Inflammatory macrophage treated with lipopolysaccharide for 4 hours (primary cell): ENCODE measurements at regions not wholly inside any gene's neighbourhood (a gene's known extent, or its start where the extent isn't known, plus 50 kb on each side); places are given as distances from the start of the nearest gene placed in this dataset.
"Not testable (repeated sequence)": the region's sequence is repeated elsewhere in the genome, so short reads cannot be mapped to it uniquely, and the experiment has no call there.

Source experiments
- DNase-seq: peaks from one replicate; pipeline ENCODE4 v3.0.0-alpha.2; 2020

- DNase-seq: no peak
These were observed 123.3 kb downstream of the KCNA5 start for GRCh38 chr12:5166976-5167375.

DNA sequence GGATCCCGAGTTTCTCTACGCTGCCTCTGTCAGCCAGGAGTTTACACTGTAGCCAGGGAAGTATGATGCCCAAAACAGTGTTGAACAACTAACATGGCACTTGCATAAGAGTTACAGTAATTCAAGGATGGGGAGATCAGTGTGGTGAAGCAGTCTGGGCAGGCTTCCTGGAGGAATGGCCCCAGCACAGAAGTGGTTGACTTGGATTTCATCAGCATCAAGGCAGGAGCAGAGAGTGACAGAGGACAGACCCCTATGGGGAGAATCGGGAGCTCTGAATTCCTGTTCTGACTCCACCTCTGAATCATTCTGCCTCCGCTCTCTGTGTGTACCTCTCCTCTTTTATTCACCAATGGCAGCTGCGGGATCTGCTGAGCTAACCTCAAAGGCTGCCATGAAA is 124.5 kb downstream of the KCNA5 start:
- no peak for DNase-seq

- no peak for DNase-seq
These were observed 127.2 kb downstream of the KCNA5 start for GRCh38 chr12:5170844-5171243.

DNA sequence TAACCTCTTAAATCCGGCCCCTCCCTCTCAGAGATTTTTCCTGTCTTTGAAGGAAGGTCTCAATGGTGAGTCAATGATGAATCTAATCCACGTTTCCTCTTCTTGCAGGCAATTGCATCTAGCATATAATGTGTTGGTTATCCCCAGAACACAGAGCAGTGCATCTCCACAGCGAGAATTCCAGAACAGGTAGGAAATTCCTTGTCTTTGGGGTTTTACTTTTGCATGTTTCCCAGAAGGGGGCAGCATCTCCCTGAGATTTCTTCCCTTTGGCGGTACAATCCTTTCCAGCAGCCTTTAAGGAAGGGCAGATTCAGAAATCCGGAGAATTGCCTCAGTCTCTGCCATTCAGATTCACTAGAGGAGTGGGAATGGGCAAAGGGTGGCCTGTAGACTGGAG is 128.0 kb downstream of the KCNA5 start:
- DNase-seq: peak; percentile 30

GRCh38 chr12:5172886-5173285 is 129.2 kb downstream of the KCNA5 start:
- no peak for DNase-seq

- DNase-seq: no peak
These were observed 129.9 kb downstream of the KCNA5 start for GRCh38 chr12:5173511-5174011.

DNA sequence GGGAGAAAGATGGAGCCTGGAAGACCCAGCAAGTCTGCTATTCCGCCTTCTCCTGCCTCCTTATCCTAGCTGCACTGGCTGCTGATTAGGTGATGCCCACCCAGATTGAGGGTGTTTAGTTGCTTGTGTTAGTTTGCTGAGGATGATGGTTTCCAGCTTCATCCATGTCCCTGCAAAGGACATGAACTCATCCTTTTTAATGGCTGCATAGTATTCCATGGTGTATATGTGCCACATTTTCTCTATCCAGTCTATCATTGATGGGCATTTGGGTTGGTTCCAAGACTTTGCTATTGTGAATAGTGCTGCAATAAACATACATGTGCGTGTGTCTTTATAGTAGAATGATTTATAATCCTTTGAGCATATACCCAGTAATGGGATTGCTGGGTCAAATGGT is 131.7 kb downstream of the KCNA5 start:
- not testable (repeated sequence) for DNase-seq

- peak; percentile 57 for DNase-seq
These were observed 132.4 kb downstream of the KCNA5 start for GRCh38 chr12:5176036-5176435.

DNA sequence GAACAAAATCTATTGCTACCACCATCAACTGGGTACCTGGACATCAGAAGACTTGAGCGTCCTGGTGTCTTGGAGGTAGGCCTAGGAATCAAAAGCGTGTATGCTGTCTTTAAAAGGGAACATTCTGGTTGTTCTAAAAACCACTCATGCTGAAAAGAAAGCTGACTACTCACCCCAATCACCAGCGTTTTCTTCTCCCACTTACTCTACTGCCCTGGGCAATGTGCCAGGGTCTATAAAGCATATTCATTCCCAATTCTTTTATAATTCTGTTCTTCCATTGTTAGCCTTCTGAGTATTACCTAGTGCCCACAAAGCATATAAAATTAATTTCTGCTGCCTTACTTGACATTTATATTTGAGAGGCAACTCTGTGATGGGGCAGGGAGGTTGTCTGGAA is 133.4 kb downstream of the KCNA5 start:
- no peak for DNase-seq

GRCh38 chr12:5177731-5178130 is 134.1 kb downstream of the KCNA5 start:
- DNase-seq: no peak

DNA sequence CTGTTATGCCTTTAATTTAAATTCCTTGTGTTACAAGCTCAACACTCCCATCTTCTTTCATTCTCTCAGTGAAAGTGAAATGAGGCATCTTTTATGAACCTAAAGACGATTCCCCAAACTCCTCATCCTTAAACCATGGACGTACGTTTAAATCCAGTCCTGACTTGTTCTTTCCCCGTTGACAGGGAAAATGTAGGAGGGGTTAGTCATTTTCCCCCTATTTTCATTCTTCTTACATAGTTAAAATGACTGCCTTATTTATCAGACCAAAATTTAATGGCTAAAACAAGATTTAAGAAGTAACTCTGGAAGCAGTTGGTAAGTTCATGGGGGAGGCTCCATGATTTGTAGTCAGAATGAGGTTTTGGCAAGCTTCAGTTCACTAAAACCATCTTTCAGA is 134.9 kb downstream of the KCNA5 start:
- DNase-seq: no peak

DNA sequence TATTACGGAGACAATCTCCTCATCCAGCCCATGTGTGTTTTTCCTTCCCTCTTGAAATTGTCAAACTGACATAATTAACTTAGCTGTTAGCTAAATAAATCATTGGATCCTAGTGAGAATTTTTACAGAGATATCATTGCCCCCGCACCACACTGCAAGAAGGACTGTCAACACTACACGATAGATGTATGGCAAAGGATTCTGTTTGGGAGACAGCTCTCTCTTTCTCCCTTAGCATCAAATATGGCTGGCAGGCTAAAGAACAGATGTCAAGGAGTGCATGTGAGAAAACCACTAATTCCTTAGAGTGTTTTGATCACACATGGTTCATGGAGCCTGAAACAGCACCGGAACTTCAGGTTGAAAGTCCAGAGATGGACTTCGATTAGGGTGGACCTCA is 136.8 kb downstream of the KCNA5 start:
- DNase-seq: no peak

- no peak for DNase-seq
These were observed 140.5 kb downstream of the KCNA5 start for GRCh38 chr12:5184186-5184585.

DNA sequence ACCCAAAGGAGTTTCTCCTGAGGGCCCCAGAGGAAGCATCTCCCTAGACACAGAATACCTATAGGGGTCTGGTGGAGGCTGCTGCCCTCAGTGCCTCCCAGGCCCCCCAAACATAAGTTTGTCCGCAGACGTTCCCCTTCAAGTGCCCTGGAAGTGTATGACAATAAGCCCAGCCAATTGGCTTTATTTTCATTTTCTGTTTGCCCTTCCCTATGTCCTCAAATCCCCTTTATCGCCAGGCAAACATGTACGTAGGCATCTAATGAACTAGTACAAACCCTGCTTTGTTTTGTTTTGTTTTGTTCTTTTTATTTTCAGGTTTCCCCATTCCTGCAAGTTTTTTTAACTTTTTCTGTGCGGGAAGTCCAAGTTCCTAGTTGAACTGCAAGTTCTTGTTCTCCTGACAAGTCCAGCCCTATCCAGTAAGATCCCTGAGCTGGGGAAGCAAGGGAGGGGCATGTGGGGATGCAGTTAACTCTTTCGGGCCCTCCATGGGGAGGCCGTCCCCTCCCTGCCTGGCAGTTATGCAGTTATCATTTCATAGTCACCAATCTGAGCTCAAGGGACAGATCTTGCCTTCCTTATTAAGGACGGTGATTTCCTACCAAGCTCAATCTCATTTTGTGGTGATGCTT is 141.9 kb downstream of the KCNA5 start:
- no peak for DNase-seq

- no peak for DNase-seq
These were observed 143.0 kb downstream of the KCNA5 start for GRCh38 chr12:5186715-5187114.

GRCh38 chr12:5187136-5187535 is 143.5 kb downstream of the KCNA5 start:
- no peak for DNase-seq

- DNase-seq: no peak
These were observed 144.8 kb downstream of the KCNA5 start for GRCh38 chr12:5188472-5188871.

DNA sequence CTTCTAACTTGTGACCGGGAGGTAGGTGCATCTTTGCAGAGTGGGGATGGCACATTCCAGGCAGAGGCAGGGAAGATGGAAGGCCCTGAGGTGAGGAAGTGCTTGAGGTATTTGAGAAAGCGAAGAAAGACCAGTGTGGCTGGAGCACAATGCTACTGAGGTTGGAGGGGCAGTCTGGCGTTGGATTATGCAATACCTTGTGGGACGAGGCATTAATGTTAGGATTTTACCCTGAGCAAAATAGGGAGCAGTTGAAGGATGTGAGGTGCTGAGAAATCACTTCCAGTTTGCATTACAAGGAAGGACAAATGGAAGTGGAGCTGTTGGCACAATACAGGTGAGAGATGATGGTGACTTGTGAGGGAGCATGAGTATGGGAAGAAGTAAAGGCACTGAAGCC is 145.5 kb downstream of the KCNA5 start:
- no peak for DNase-seq

GRCh38 chr12:5191803-5192538 is 148.3 kb downstream of the KCNA5 start:
- DNase-seq: no peak

GRCh38 chr12:5192726-5193125 is 149.0 kb downstream of the KCNA5 start:
- no peak for DNase-seq

DNA sequence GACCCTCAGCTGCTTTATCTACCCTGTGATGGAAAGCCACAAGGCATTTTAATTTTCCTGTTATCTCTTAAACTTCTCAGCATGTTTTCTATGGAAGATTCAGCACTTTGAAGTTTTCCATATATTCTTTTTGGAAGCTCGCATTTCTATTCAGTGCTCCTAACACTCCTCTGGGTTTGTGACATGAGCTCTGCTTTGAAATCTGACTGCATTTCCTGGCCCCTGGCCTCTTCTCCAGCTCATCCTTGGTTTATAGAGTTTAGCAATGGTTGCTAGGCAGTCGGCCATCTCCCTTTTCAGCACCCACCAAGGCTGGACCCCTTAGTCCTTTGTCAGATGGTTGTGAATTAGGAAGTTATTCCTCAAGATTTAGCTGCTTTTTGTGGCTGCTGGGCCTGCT is 150.6 kb downstream of the KCNA5 start:
- DNase-seq: no peak

GRCh38 chr12:5195244-5195643 is 151.6 kb downstream of the KCNA5 start:
- no peak for DNase-seq

GRCh38 chr12:5195691-5196090 is 152.0 kb downstream of the KCNA5 start:
- DNase-seq: no peak

DNA sequence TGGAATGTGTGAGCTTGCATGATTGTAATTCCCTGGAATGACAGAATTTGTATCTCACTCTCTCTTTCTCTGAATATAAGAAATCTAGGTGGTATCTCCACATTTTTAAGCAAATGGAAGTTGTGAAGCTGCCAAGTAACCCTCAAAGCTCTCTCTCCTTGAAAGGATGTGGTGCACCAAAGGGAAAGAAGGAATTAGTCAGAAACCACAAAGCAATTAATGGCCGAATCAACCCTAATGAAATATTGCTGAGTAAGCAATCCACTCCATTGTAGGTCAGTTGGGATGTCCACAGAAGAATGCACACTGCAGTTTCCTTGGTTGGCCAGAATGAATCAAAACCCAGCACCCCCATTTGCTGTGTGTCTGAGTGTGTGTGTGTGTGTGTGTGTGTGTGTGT is 153.5 kb downstream of the KCNA5 start:
- DNase-seq: no peak

GRCh38 chr12:5197656-5198055 is 154.0 kb downstream of the KCNA5 start:
- DNase-seq: no peak
